Activated CD8-positive, alpha-beta memory T cell treated with anti-CD3 and anti-CD28 coated beads, Interleukin-2, amount 50 U/mL, for 4 hours (primary cell): ENCODE measurements at regions not wholly inside any gene's neighbourhood (a gene's known extent, or its start where the extent isn't known, plus 50 kb on each side); places are given as distances from the start of the nearest gene placed in this dataset.

Experiments used
- DNase-seq: peaks from one replicate; pipeline ENCODE4 v3.0.0-alpha.2; 2020

- DNase-seq: no peak
Observed at GRCh38 chr6:113394216-113394615, 462.9 kb upstream of the MARCKS start.

GRCh38 chr6:113394729-113395128 is 462.4 kb upstream of the MARCKS start:
- no peak for DNase-seq

GRCh38 chr6:113396730-113397129 is 460.4 kb upstream of the MARCKS start:
- no peak for DNase-seq

- DNase-seq: no peak
Observed at GRCh38 chr6:113397236-113397635, 459.9 kb upstream of the MARCKS start.

GRCh38 chr6:113401231-113401630 is 455.9 kb upstream of the MARCKS start:
- DNase-seq: no peak

GRCh38 chr6:113402544-113402943 is 454.6 kb upstream of the MARCKS start:
- no peak for DNase-seq

- DNase-seq: no peak
Observed at GRCh38 chr6:113403966-113404595, 453.1 kb upstream of the MARCKS start.

GRCh38 chr6:113405326-113406047 is 451.7 kb upstream of the MARCKS start:
- DNase-seq: no peak

GRCh38 chr6:113406048-113406695 is 451.0 kb upstream of the MARCKS start:
- DNase-seq: no peak

GRCh38 chr6:113411011-113411410 is 446.1 kb upstream of the MARCKS start:
- no peak for DNase-seq

- DNase-seq: no peak
Observed at GRCh38 chr6:113412589-113413357, 444.4 kb upstream of the MARCKS start.

GRCh38 chr6:113414511-113414910 is 442.6 kb upstream of the MARCKS start:
- no peak for DNase-seq

- no peak for DNase-seq
Observed at GRCh38 chr6:113416170-113416569, 441.0 kb upstream of the MARCKS start.

- no peak for DNase-seq
Observed at GRCh38 chr6:113420290-113420689, 436.9 kb upstream of the MARCKS start.

GRCh38 chr6:113421997-113422396 is 435.1 kb upstream of the MARCKS start:
- DNase-seq: no peak

GRCh38 chr6:113423956-113424355 is 433.2 kb upstream of the MARCKS start:
- DNase-seq: no peak

GRCh38 chr6:113425977-113426660 is 431.0 kb upstream of the MARCKS start:
- DNase-seq: no peak

- DNase-seq: no peak
Observed at GRCh38 chr6:113427617-113428016, 429.5 kb upstream of the MARCKS start.

- no peak for DNase-seq
Observed at GRCh38 chr6:113428702-113429101, 428.4 kb upstream of the MARCKS start.

- no peak for DNase-seq
Observed at GRCh38 chr6:113432521-113433334, 424.4 kb upstream of the MARCKS start.

GRCh38 chr6:113433335-113433991 is 423.7 kb upstream of the MARCKS start:
- no peak for DNase-seq
